GM12878 (cell line): ENCODE measurements at regions not wholly inside any gene's neighbourhood (a gene's known extent, or its start where the extent isn't known, plus 50 kb on each side); places are given as distances from the start of the nearest gene placed in this dataset.

Experiments
- ATAC-seq: fragments of 200-7000 bp; cut with Tn5 transposase; 3 replicates; pipeline ENCODE4 v1.9.1; 2020; ENCODE audit warnings: mild to moderate bottlenecking, moderate library complexity
- BruUV-seq: library from RNA; stranded (reverse); fragments of 400-500 nt; replicated peaks from 2 replicates; lab custom pipeline; 2021; lab: Mats Ljungman, UMichigan
- CTCF ChIA-PET: fragments of 300-600 bp; sonication (Branson Sonifier 250); formaldehyde crosslinking; extraction: SDS; loops from one replicate; lab custom pipeline; 2021; ENCODE audit warnings: inconsistent platforms; lab: Yijun Ruan, JAX
- POLR2A ChIA-PET: fragments of 350-600 bp; formaldehyde crosslinking; extraction: SDS; loops from one replicate; lab custom pipeline; 2021; ENCODE audit warnings: inconsistent platforms; lab: Charles Lee
- RAD21 ChIA-PET: fragments of 300-600 bp; sonication (Branson Sonifier 250); formaldehyde crosslinking; loops from one replicate; lab custom pipeline; 2023; ENCODE audit warnings: antibody characterized with exemption; ENCODE audit not compliant: unreplicated experiment; lab: Charles Lee
- SMC1A ChIA-PET: fragments of 300-600 bp; sonication (Branson Sonifier 250); formaldehyde crosslinking; loops from one replicate; lab custom pipeline; 2023; ENCODE audit not compliant: unreplicated experiment, uncharacterized antibody; lab: Charles Lee
- DNase-seq: peaks from one replicate; pipeline ENCODE4 v3.0.0-alpha.2; 2011; ENCODE audit warnings: low read depth, low spot score
- FAIRE-seq: peaks from 3 replicates; lab custom pipeline; 2011; peaks lifted over from hg19 to GRCh38; lab: Jason Lieb, UNC
- H2AFZ ChIP-seq: 2 replicates; pipeline ENCODE4 v1.6.0; 2011; ENCODE audit warnings: low read depth, low read length, control low read depth; ENCODE audit not compliant: control insufficient read depth
- H3K27ac ChIP-seq: 2 replicates; pipeline ENCODE4 v1.5.1; 2011; ENCODE audit warnings: control low read depth; ENCODE audit not compliant: control insufficient read depth, insufficient read depth
- H3K27me3 ChIP-seq, 2 experiments: replicated peaks in 1 of 2; 2 replicates each; pipeline versions ENCODE4 v1.6.0 to v1.6.1; 2011; ENCODE audit warnings: low read length in 1 of 2; ENCODE audit not compliant: control insufficient read depth in 2 of 2, insufficient read depth in 2 of 2
- H3K36me3 ChIP-seq, 2 experiments: 2 replicates each; pipeline ENCODE4 v1.5.1; 2011; ENCODE audit warnings: low read length in 1 of 2; ENCODE audit not compliant: control insufficient read depth in 2 of 2, insufficient read depth in 2 of 2
- H3K4me1 ChIP-seq: 2 replicates; pipeline ENCODE4 v1.6.1; 2011; ENCODE audit warnings: mild to moderate bottlenecking, low read length, moderate library complexity, mixed read lengths; ENCODE audit not compliant: control insufficient read depth, insufficient read depth
- H3K4me2 ChIP-seq: 2 replicates; pipeline ENCODE4 v1.6.0; 2011; ENCODE audit warnings: control low read depth; ENCODE audit not compliant: control insufficient read depth, insufficient read depth
- H3K4me3 ChIP-seq: fragments of 200-600 bp; sonication (generic); 2 replicates; pipeline ENCODE4 v1.5.1; 2016
- H3K79me2 ChIP-seq: 2 replicates; pipeline ENCODE4 v1.6.0; 2011; ENCODE audit warnings: low read length; ENCODE audit not compliant: control insufficient read depth, insufficient read depth
- H3K9ac ChIP-seq: 2 replicates; pipeline ENCODE4 v1.8.0; 2011; ENCODE audit warnings: low read length, control low read depth, mixed read lengths; ENCODE audit not compliant: control insufficient read depth, insufficient read depth
- H3K9me3 ChIP-seq: replicated peaks from 3 replicates; pipeline ENCODE4 v1.5.1; 2011; ENCODE audit warnings: mild to moderate bottlenecking, low read length; ENCODE audit not compliant: control insufficient read depth, insufficient read depth
- H4K20me1 ChIP-seq: 2 replicates; pipeline ENCODE4 v1.6.0; 2011; ENCODE audit not compliant: control insufficient read depth, insufficient read depth
- CEBPB ChIP-seq, 2 experiments: fragments of 150-350 bp in 1 of 2; IDR thresholded peaks; 2 replicates each; pipeline ENCODE4 v1.6.1; 2012 to 2014; ENCODE audit warnings: low read depth in 2 of 2, low read length in 2 of 2, borderline replicate concordance in 1 of 2, inconsistent platforms in 1 of 2
- EGR1 ChIP-seq, 2 experiments: IDR thresholded peaks; 1 replicate in 1 of 2; 2 replicates in 1 of 2; pipeline ENCODE4 v1.6.1; 2011 to 2012; ENCODE audit warnings: low read depth in 2 of 2, low read length in 2 of 2, borderline replicate concordance in 1 of 2, mild to moderate bottlenecking in 1 of 2, moderate library complexity in 1 of 2
- FOXM1 ChIP-seq: IDR thresholded peaks from 2 replicates; pipeline ENCODE4 v1.6.1; 2012; ENCODE audit warnings: low read depth, mild to moderate bottlenecking, inconsistent platforms, low read length, moderate library complexity
- NR2C1 ChIP-seq: fragments of 450-650 bp; IDR thresholded peaks from 2 replicates; pipeline ENCODE4 v1.6.1; 2017; ENCODE audit warnings: antibody characterized with exemption, mild to moderate bottlenecking, moderate library complexity
- PML ChIP-seq: IDR thresholded peaks from 2 replicates; pipeline ENCODE4 v1.6.1; 2012; ENCODE audit warnings: low read length, inconsistent platforms
- STAT1 ChIP-seq: fragments of 450-650 bp; conservative IDR thresholded peaks from 2 replicates; pipeline ENCODE4 v1.6.1; 2014; ENCODE audit warnings: antibody characterized with exemption, mild to moderate bottlenecking
- WGBS: methylation state at CpG from one replicate; pipeline ENCODE4 v1.1.6; 2016; ENCODE audit warnings: low lambda C conversion rate; ENCODE audit not compliant: insufficient replicate concordance, insufficient coverage; ENCODE audit errors: missing lambda C conversion rate; 5-methylcytosine and 5-hydroxymethylcytosine counted together
- in situ Hi-C: fragments of 300-500 bp; cut with MboI; formaldehyde crosslinking; loops from 9 replicates; pipeline ENCODE4 v1.14.3; 2018; ENCODE audit warnings: mixed read lengths
- intact Hi-C: fragments of 100-400 bp; cut with micrococcal nuclease; formaldehyde crosslinking; loops from one replicate; pipeline ENCODE4 v1.14.2; 2022; ENCODE audit not compliant: unreplicated experiment
- TF ChIP-seq, protein P1 (sequence below): fragments of 450-650 bp; IDR thresholded peaks from 2 replicates; pipeline ENCODE4 v1.6.1; 2017; ENCODE audit warnings: low read depth, mild to moderate bottlenecking, moderate library complexity
- TF ChIP-seq, protein P2 (sequence below): IDR thresholded peaks from 2 replicates; pipeline ENCODE4 v1.6.1; 2011; ENCODE audit warnings: mild to moderate bottlenecking, low read depth, low read length, moderate library complexity; ENCODE audit not compliant: insufficient replicate concordance

DNA sequence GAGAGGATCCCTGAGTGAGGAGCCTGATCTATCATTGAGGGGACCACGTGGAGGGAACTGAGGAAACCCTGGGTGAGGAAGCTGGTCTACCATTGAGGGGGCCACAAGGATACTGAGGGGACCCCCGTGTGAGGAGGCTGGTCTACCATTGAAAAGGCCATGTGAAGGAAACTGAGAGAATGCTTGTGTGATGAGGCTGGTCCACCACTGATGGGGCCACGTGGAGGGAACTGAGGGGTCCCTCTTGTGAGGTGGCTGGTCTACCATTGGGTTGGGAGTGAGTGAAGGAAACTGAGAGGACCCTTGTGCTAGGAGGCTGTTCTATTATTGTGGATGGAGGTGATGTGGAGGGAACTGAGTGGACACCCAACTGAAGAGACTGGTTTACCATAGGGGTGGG, 161.3 kb downstream of the FBLN2 start:
- 0% methylated on average over 2 of the region's 3 CpGs for WGBS
- no TSS peak for BruUV-seq
- POLR2A ChIA-PET = no interaction called here

More for the DNA sequence above, 161.3 kb downstream of the FBLN2 start:
- Histone ChIP-seq H3K27me3 (no peaks in the 10 kb centered on the region), H3K9me3 (no peaks in the 10 kb centered on the region; the same call in 1 of the 3 replicates), H2AFZ (no peak overlapping the region), H3K27ac (no peak overlapping the region), H3K4me3 (no peak overlapping the region), H3K4me1 (no peaks in the 10 kb centered on the region), H3K36me3 (no peaks in the 10 kb centered on the region), H4K20me1 (no peaks in the 10 kb centered on the region), H3K79me2 (no peaks in the 10 kb centered on the region), H3K9ac (no peak overlapping the region), H3K4me2 (no peak overlapping the region)
- intact Hi-C loops = no loop called here
- ChIA-PET RAD21 (no interaction called here), SMC1A (no interaction called here), CTCF (no interaction called here)
- DNase-seq (no peak), ATAC-seq (no peak), FAIRE-seq (no peak)
- in situ Hi-C loops = no loop called here
- TF ChIP-seq PML (no peak), EGR1 (IDR thresholded peaks at IDR 0.05; ENCODE audit: borderline replicate concordance in 1 of 2, low read depth in 2 of 2, low read length in 2 of 2) (no peak), STAT1 (no peak), CEBPB (IDR thresholded peaks at IDR 0.05; ENCODE audit: borderline replicate concordance in 1 of 2, low read depth in 2 of 2, low read length in 2 of 2) (no peak), NR2C1 (no peak), FOXM1 (no peak)
- TF ChIP-seq, protein P1, sequence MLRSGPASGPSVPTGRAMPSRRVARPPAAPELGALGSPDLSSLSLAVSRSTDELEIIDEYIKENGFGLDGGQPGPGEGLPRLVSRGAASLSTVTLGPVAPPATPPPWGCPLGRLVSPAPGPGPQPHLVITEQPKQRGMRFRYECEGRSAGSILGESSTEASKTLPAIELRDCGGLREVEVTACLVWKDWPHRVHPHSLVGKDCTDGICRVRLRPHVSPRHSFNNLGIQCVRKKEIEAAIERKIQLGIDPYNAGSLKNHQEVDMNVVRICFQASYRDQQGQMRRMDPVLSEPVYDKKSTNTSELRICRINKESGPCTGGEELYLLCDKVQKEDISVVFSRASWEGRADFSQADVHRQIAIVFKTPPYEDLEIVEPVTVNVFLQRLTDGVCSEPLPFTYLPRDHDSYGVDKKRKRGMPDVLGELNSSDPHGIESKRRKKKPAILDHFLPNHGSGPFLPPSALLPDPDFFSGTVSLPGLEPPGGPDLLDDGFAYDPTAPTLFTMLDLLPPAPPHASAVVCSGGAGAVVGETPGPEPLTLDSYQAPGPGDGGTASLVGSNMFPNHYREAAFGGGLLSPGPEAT = no peak
- TF ChIP-seq, protein P2, sequence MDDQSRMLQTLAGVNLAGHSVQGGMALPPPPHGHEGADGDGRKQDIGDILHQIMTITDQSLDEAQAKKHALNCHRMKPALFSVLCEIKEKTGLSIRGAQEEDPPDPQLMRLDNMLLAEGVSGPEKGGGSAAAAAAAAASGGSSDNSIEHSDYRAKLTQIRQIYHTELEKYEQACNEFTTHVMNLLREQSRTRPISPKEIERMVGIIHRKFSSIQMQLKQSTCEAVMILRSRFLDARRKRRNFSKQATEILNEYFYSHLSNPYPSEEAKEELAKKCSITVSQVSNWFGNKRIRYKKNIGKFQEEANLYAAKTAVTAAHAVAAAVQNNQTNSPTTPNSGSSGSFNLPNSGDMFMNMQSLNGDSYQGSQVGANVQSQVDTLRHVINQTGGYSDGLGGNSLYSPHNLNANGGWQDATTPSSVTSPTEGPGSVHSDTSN = no peak
